Breast epithelium (tissue), 3 donors: ENCODE measurements at regions not wholly inside any gene's neighbourhood (a gene's known extent, or its start where the extent isn't known, plus 50 kb on each side); places are given as distances from the start of the nearest gene placed in this dataset.

Source experiments
- CTCF ChIP-seq, 3 donors: fragments of 450-650 bp; IDR thresholded peaks; one replicate each; pipeline ENCODE4 v1.5.1; 2016 to 2017; ENCODE audit warnings: antibody characterized with exemption in 3 of 3, mild to moderate bottlenecking in 3 of 3, moderate library complexity in 3 of 3
- POLR2A ChIP-seq: fragments of 450-650 bp; IDR thresholded peaks from one replicate; pipeline ENCODE4 v1.6.1; 2016; ENCODE audit warnings: antibody characterized with exemption, mild to moderate bottlenecking, moderate library complexity

- TF ChIP-seq CTCF (IDR thresholded peaks at IDR 0.05), result no peak
- TF ChIP-seq POLR2A, result no peak
These were observed 789.5 kb downstream of the DHX35 start for GRCh38 chr20:39751557-39752137.
